GM21576 (cell line): ENCODE measurements at regions not wholly inside any gene's neighbourhood (a gene's known extent, or its start where the extent isn't known, plus 50 kb on each side); places are given as distances from the start of the nearest gene placed in this dataset.

Experiments
- ATAC-seq: cut with Tn5 transposase; IDR thresholded peaks from one replicate; pipeline ENCODE4 v1.9.1; 2021; ENCODE audit warnings: mild to moderate bottlenecking, moderate library complexity; ENCODE audit not compliant: unreplicated experiment

- ATAC-seq, result no peak
Measured at GRCh38 chr4:59068722-59069418, 1958.7 kb upstream of the IGFBP7 start.

GRCh38 chr4:59086410-59086809 lies 1976.2 kb upstream of the IGFBP7 start:
- ATAC-seq, result no peak

- ATAC-seq, result no peak
Measured at GRCh38 chr4:59091146-59092142, 1981.3 kb upstream of the IGFBP7 start.

GRCh38 chr4:59094505-59094904 lies 1984.3 kb upstream of the IGFBP7 start:
- no peak for ATAC-seq

GRCh38 chr4:59102311-59102710 lies 1992.1 kb upstream of the IGFBP7 start:
- ATAC-seq, result no peak

- ATAC-seq, result no peak
Measured at GRCh38 chr4:59120287-59120814, 2010.2 kb upstream of the IGFBP7 start.

- ATAC-seq, result no peak
Measured at GRCh38 chr4:59122626-59123025, 2012.4 kb upstream of the IGFBP7 start.

- no peak for ATAC-seq
Measured at GRCh38 chr4:59126159-59126558, 2016.0 kb upstream of the IGFBP7 start.

- ATAC-seq, result no peak
Measured at GRCh38 chr4:59127006-59127405, 2016.8 kb upstream of the IGFBP7 start.

GRCh38 chr4:59127743-59128142 lies 2017.6 kb upstream of the IGFBP7 start:
- ATAC-seq, result no peak

GRCh38 chr4:59135248-59135985 lies 2025.2 kb upstream of the IGFBP7 start:
- no peak for ATAC-seq

GRCh38 chr4:59161249-59161648 lies 2038.9 kb upstream of the ADGRL3 start:
- ATAC-seq, result no peak

- no peak for ATAC-seq
Measured at GRCh38 chr4:59175617-59176016, 2024.5 kb upstream of the ADGRL3 start.

GRCh38 chr4:59179372-59179771 lies 2020.8 kb upstream of the ADGRL3 start:
- no peak for ATAC-seq

- ATAC-seq, result no peak
Measured at GRCh38 chr4:59180161-59180560, 2020.0 kb upstream of the ADGRL3 start.

GRCh38 chr4:59180969-59181368 lies 2019.2 kb upstream of the ADGRL3 start:
- no peak for ATAC-seq

- no peak for ATAC-seq
Measured at GRCh38 chr4:59195839-59196238, 2004.3 kb upstream of the ADGRL3 start.

GRCh38 chr4:59200992-59201391 lies 1999.1 kb upstream of the ADGRL3 start:
- ATAC-seq, result no peak

GRCh38 chr4:59217910-59218631 lies 1982.1 kb upstream of the ADGRL3 start:
- no peak for ATAC-seq

- ATAC-seq, result no peak
Measured at GRCh38 chr4:59222221-59222620, 1977.9 kb upstream of the ADGRL3 start.
